ENCODE measurements at regions not wholly inside any gene's neighbourhood (a gene's known extent, or its start where the extent isn't known, plus 50 kb on each side); places are given as distances from the start of the nearest gene placed in this dataset.

DNA sequence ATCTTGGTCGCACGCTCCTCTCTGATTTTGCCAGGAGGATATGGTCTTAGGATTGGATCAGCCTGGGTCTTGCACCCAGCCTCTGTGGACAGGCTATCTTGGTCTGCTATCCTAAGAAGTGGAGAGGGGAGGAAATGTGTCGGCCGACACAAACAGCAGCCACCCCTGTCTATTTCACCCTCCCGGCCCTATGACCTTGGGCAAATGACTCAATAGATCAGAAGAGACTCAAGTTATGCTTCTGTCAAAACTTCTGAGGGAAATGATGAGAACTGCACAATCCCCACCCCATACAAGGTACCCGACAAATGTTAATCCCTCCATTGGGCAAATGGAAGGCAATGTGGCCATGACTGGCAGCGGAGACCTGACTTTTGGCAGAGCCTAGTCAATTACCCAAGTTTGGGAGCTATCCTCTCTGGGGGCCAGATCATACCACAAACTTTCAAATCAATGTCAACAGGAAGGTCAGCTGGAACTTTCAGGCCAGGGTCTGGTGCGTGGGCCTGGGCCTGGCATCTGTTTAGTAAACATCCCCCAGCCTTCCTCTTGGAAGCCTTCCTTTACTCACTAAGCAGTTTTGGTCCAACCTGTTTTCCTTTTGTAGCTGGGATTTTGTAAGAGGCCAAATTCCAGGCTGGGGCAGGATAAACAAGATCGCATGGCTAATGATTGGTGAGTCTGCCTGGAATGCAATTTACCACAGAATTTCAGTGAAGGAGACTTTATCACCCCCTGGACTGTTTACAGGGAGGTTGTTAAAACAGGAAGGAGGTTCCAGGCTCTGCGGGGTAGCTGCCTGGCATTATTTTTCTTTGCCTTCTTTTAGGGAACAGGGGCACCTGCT, 64.2 kb upstream of the CPEB4 start (continued):
- TF ChIP-seq, protein P1, sequence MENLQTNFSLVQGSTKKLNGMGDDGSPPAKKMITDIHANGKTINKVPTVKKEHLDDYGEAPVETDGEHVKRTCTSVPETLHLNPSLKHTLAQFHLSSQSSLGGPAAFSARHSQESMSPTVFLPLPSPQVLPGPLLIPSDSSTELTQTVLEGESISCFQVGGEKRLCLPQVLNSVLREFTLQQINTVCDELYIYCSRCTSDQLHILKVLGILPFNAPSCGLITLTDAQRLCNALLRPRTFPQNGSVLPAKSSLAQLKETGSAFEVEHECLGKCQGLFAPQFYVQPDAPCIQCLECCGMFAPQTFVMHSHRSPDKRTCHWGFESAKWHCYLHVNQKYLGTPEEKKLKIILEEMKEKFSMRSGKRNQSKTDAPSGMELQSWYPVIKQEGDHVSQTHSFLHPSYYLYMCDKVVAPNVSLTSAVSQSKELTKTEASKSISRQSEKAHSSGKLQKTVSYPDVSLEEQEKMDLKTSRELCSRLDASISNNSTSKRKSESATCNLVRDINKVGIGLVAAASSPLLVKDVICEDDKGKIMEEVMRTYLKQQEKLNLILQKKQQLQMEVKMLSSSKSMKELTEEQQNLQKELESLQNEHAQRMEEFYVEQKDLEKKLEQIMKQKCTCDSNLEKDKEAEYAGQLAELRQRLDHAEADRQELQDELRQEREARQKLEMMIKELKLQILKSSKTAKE (CRISPR knock-in tag; IDR thresholded peaks at IDR 0.05; ENCODE audit: borderline replicate concordance): peak; percentile 95; the same call in 1 of the 2 replicates
- peak; percentile 89 for TF ChIP-seq NR2F6 (IDR thresholded peaks at IDR 0.05)
- TF ChIP-seq NR2F6 (CRISPR knock-in tag; IDR thresholded peaks at IDR 0.05): peak; percentile 92
- TF ChIP-seq KDM3A (CRISPR knock-in tag; IDR thresholded peaks at IDR 0.05; ENCODE audit: low read depth): no peak
- TF ChIP-seq FOXA1 (IDR thresholded peaks at IDR 0.05): peak; percentile 78
- TF ChIP-seq FOXA1 (CRISPR knock-in tag; IDR thresholded peaks at IDR 0.05): peak; percentile 93
- peak; percentile 54 to 55; a peak in 3 of 4 replicates for TF ChIP-seq NR2F1 (CRISPR knock-in tag; IDR thresholded peaks at IDR 0.05)
- peak; percentile 74; the same call in 1 of the 2 replicates for TF ChIP-seq ZSCAN20 (CRISPR knock-in tag; IDR thresholded peaks at IDR 0.05; ENCODE audit: borderline replicate concordance)
- no peak for TF ChIP-seq ZNF496 (CRISPR knock-in tag; IDR thresholded peaks at IDR 0.05; ENCODE audit: insufficient replicate concordance)
- peak; percentile 66; the same call in 1 of the 2 replicates for TF ChIP-seq YEATS4 (CRISPR knock-in tag; IDR thresholded peaks at IDR 0.05; ENCODE audit: borderline replicate concordance)
- peak; percentile 69; the same call in 1 of the 2 replicates for TF ChIP-seq ZNF619 (CRISPR knock-in tag; IDR thresholded peaks at IDR 0.05)
- peak; percentile 96 for TF ChIP-seq RARA (CRISPR knock-in tag; IDR thresholded peaks at IDR 0.05)
- TF ChIP-seq, protein P2, sequence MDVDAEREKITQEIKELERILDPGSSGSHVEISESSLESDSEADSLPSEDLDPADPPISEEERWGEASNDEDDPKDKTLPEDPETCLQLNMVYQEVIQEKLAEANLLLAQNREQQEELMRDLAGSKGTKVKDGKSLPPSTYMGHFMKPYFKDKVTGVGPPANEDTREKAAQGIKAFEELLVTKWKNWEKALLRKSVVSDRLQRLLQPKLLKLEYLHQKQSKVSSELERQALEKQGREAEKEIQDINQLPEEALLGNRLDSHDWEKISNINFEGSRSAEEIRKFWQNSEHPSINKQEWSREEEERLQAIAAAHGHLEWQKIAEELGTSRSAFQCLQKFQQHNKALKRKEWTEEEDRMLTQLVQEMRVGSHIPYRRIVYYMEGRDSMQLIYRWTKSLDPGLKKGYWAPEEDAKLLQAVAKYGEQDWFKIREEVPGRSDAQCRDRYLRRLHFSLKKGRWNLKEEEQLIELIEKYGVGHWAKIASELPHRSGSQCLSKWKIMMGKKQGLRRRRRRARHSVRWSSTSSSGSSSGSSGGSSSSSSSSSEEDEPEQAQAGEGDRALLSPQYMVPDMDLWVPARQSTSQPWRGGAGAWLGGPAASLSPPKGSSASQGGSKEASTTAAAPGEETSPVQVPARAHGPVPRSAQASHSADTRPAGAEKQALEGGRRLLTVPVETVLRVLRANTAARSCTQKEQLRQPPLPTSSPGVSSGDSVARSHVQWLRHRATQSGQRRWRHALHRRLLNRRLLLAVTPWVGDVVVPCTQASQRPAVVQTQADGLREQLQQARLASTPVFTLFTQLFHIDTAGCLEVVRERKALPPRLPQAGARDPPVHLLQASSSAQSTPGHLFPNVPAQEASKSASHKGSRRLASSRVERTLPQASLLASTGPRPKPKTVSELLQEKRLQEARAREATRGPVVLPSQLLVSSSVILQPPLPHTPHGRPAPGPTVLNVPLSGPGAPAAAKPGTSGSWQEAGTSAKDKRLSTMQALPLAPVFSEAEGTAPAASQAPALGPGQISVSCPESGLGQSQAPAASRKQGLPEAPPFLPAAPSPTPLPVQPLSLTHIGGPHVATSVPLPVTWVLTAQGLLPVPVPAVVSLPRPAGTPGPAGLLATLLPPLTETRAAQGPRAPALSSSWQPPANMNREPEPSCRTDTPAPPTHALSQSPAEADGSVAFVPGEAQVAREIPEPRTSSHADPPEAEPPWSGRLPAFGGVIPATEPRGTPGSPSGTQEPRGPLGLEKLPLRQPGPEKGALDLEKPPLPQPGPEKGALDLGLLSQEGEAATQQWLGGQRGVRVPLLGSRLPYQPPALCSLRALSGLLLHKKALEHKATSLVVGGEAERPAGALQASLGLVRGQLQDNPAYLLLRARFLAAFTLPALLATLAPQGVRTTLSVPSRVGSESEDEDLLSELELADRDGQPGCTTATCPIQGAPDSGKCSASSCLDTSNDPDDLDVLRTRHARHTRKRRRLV (CRISPR knock-in tag; IDR thresholded peaks at IDR 0.05): 0 out of 2 replicates have a peak, but pooled peaks have one; percentile 54
- peak; percentile 53 for TF ChIP-seq STAG1 (CRISPR knock-in tag; IDR thresholded peaks at IDR 0.05)
- TF ChIP-seq ZNF761 (CRISPR knock-in tag; conservative IDR thresholded peaks at IDR 0.05): 0 out of 2 replicates have a peak, but pooled peaks have one; percentile 70
- TF ChIP-seq ZNF792 (CRISPR knock-in tag; IDR thresholded peaks at IDR 0.05): 0 out of 2 replicates have a peak, but pooled peaks have one; percentile 61
- TF ChIP-seq, protein P3, sequence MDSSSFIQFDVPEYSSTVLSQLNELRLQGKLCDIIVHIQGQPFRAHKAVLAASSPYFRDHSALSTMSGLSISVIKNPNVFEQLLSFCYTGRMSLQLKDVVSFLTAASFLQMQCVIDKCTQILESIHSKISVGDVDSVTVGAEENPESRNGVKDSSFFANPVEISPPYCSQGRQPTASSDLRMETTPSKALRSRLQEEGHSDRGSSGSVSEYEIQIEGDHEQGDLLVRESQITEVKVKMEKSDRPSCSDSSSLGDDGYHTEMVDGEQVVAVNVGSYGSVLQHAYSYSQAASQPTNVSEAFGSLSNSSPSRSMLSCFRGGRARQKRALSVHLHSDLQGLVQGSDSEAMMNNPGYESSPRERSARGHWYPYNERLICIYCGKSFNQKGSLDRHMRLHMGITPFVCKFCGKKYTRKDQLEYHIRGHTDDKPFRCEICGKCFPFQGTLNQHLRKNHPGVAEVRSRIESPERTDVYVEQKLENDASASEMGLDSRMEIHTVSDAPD (CRISPR knock-in tag; IDR thresholded peaks at IDR 0.05): peak; percentile 98
- TF ChIP-seq REPIN1 (CRISPR knock-in tag; IDR thresholded peaks at IDR 0.05; ENCODE audit: borderline replicate concordance, low read depth): peak; percentile 81; the same call in 1 of the 2 replicates
- TF ChIP-seq HES4 (CRISPR knock-in tag; IDR thresholded peaks at IDR 0.05; ENCODE audit: borderline replicate concordance): peak; percentile 51; the same call in 1 of the 2 replicates
- TF ChIP-seq, protein P4, sequence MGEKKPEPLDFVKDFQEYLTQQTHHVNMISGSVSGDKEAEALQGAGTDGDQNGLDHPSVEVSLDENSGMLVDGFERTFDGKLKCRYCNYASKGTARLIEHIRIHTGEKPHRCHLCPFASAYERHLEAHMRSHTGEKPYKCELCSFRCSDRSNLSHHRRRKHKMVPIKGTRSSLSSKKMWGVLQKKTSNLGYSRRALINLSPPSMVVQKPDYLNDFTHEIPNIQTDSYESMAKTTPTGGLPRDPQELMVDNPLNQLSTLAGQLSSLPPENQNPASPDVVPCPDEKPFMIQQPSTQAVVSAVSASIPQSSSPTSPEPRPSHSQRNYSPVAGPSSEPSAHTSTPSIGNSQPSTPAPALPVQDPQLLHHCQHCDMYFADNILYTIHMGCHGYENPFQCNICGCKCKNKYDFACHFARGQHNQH (CRISPR knock-in tag; IDR thresholded peaks at IDR 0.05): peak; percentile 91

Measured in HepG2 (cell line).